Inferior parietal cortex (tissue), 1 donor: ENCODE measurements at regions not wholly inside any gene's neighbourhood (a gene's known extent, or its start where the extent isn't known, plus 50 kb on each side); places are given as distances from the start of the nearest gene placed in this dataset.
"Not testable (repeated sequence)": the region's sequence is repeated elsewhere in the genome, so short reads cannot be mapped to it uniquely, and the experiment has no call there.

Experiments
- DNase-seq: peaks from one replicate; pipeline ENCODE4 v3.0.0-alpha.2; 2016; ENCODE audit errors: extremely low spot score

DNA sequence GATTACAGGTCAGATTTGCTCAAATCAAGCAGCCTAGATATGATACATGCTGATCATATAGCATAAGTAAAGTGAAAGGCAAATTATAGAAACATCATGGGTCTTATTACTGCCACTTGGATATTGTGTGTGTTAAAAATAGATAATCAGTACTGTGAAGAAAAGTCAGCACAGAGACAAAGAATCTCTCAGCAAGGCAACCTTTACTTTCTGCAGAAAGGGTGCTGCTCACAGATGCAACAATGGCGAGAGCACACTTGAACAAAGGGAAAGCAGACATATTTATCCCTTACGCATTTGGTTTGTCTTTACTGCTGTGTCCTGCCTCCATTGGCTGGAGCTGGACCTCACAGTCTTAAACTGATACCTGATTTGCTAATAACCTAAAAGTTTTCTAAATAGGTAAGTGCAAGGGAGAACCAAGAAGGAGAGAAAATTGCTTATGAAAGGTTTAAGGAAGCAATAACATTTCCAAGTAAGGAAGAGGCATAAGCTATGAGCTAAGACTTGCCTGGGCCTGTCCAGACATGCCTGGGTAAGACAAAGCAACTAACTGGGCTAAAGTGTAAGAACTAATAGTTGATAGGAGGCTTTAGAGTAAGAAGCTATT, 1310.8 kb upstream of the LRRTM3 start:
- DNase-seq, result no peak

DNA sequence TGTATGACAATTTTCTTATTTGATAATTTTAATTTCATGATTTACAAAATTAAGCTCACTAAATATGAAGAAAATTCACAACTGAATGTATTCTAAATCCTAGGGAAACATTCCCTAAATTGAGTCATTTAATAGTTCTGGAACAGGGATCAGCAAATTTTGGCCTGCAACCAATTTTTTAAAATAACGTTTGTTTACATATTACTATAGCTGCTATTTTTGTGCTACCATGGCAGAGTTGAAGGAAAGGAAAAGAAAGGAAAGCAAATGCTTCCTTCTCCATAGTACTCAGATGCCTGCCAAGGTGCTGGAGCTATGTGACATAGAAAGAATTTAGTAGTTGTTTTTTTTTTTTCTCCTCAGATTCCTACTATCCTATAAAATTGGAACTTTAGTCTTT, 1307.7 kb upstream of the LRRTM3 start:
- DNase-seq, result no peak

DNA sequence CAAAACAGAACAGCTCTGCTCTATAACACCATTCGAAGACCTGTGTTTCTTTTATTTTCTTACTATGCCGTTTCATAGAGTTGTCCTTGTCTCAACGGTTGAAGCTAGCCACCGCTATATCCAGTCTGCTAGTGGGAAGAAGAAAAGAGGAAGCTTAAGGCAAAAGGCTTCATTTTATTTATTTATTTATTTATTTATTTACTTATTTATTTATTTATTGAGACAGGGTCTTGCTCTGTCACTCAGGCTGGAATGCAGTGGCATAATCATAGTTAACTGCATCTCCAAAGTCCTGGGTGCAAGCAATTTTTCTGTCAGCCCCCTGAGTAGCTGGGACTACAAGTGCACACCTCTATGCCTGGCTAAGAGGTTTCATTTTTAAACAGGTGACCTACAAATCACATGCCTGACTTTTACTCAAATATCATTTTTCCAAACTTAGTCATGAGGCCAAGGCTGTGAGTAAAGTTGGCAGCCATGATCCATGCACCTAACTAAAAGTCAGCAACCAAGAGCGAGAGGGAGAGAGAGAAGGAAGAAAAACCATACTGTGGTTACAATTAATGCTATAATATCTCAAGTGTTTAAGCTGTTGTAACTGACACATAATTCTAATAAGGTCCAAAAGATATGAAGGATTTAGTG, 1305.3 kb upstream of the LRRTM3 start:
- DNase-seq, result no peak

DNA sequence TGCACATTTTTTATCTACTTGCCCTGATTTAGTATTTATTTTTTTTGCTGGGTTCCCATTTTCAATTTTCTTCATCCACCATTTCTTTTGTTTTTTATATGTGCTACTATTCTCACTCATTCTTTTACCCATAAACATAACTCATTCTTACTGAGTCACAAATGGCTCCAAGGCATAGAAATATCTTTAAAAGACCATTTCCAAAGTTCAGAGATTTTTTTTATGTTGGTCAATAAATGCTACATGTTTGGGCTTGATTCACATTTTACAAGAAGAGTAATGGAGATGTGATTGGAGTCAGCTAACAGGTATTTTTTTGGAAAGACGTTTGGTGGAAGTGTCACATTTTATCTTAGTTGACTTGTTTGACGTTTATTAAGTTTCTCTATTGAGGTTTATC, 1303.2 kb upstream of the LRRTM3 start:
- no peak for DNase-seq

DNA sequence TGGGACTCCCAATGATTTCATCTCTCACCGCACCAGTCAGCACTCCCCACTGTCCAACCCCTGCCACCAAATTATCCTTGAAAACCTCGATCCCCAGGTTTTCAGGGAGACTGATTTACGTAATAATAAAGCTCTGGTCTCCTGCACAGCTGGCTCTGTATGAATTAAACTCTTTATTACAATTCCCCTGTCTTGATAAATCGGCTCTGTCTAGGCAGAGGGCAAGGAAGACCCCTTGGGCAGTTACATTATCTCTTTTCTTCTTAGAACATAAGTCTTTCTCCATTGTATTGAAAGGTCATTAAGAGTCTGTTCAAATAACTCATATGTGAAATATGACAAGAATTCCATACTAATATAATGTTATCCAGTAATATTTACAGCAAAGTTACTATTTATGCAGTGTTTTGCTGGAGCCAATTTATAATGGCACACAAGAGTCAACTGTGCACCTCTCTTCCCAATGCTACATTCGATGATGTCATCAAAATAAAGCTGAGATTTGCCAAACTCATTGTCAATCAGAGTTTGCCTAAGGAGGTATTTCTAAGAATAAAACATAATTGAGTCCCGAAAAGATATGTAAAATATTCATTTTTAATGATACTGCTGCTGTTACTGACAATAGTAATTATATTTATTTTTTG, 1297.2 kb upstream of the LRRTM3 start:
- DNase-seq, result no peak

DNA sequence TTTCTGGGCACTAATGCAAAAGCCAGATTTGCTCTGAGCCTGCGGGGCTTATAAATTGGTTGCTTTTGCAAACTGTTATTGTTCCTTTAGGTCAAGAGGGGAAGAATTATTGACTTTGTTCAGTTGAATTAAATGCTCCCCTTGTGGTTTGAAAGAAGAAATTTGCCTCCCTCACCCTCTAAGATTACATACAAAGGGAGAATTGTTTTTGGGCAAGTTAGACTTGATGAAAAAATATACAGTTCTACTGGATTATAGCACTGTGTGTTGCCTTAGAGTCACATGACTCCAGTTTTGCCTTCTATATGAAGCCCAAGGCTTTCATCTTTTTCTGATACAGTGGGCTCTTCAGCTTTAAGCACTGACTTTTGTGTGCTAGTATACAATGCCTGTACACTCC, 1265.8 kb upstream of the LRRTM3 start:
- DNase-seq, result no peak

DNA sequence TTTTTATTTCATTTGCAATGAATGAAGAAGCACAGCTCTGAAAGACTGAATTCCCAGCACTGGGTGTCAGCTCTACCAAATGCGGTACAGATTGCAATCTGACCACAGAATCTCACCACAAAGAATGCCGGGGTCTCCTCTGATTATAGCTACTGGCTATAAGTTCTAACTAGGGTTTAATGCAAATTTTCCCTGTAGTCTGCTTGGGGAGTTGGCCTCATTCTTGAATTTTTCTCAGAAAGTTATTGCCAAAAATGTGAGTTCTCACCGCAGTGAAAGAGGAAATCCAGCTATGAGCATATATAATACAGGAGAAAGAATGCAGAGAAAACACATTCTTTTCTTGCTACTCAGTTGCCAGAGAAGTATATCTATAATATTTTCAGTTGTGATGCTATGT, 1255.7 kb upstream of the LRRTM3 start:
- DNase-seq, result no peak

GRCh38 chr10:65670596-65670995, 1255.2 kb upstream of the LRRTM3 start:
- DNase-seq, result not testable (repeated sequence)

- no peak for DNase-seq
Measured at GRCh38 chr10:65675236-65675635, 1250.6 kb upstream of the LRRTM3 start.

- DNase-seq, result no peak
Measured at GRCh38 chr10:65684896-65685295, 1240.9 kb upstream of the LRRTM3 start.

DNA sequence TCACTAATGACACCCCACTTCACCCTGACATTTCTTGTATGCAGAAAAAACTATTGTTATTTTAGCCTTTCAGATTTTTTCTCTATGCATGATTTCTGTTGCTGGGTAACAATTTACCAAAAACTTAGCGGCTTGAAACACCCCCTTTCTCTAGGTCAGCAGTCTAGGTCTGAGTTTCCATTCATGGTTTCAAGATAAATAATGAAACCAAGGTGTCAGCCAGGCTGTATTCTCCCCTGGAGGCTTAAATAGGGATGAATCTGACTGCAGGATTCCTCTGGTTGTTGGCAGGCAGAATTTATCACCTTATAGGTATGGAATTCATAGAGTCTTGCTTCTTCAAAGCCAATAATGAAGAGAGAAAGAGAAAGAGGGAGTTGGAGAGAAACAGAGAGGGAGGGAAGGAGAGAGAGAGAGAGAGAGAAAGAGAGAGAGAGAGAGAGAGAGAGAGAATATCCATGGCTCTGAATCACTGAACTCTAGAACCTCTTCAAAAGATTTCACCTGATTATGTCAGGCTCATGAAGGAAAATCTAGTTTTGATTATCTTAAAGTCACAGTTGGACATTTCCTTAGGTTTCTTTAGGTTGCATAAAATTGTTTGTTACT, 1224.6 kb upstream of the LRRTM3 start:
- no peak for DNase-seq

DNA sequence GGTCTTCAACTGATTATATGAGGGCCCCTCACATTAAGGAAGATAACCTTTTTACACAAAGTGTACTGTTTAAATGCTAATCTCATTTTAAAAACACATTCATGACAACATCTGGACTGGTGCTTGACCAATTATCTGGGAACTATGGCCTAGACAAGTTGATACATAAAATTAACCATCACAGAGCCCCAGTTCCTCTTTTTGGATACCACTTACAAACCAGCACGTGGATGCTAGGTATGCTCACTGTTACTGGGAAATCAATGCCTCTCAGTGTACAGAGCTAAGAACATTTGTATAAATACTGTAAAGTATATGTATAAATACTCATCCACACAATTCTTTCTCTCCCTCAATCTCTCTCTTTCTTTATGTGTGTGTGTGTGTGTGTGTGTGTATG, 1217.8 kb upstream of the LRRTM3 start:
- DNase-seq, result no peak

- DNase-seq, result no peak
Measured at GRCh38 chr10:65710306-65710705, 1215.5 kb upstream of the LRRTM3 start.

DNA sequence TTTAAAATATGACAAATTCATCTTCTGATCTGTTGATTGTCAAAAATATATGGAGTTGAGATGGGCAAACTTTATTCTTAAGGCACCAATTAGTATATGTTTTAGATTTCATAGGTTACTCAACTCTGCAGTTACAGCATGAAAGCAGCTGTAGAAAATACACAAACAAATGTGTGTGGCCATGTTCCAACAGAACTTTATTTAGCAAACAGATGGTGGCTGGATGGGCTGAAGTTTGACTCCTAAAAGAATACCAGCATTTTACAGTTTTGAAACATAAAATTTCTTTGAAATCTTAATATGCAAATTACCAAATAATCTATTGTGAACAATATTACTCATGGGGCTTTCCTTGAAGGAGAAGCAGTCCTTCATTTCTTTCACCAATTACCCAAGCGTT, 1206.0 kb upstream of the LRRTM3 start:
- DNase-seq, result no peak

DNA sequence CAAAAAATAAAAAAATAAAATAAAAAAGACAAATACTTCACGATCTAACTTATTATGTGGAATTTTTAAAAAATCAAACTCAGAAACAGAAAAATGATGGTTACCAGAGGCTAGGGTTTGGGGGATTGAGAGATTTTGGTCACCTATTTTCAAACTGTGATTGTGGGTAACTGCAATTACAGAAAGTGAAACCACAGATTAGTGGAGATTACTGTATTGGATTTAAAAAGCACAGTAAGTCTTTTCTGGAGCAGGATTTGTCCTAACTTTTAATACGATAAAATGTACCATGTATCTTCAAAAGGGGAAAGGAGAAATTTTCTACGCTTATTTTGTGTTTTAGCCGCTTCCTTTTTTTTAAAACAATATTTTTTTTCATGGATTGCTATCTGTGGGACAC, 1204.9 kb upstream of the LRRTM3 start:
- DNase-seq, result no peak

DNA sequence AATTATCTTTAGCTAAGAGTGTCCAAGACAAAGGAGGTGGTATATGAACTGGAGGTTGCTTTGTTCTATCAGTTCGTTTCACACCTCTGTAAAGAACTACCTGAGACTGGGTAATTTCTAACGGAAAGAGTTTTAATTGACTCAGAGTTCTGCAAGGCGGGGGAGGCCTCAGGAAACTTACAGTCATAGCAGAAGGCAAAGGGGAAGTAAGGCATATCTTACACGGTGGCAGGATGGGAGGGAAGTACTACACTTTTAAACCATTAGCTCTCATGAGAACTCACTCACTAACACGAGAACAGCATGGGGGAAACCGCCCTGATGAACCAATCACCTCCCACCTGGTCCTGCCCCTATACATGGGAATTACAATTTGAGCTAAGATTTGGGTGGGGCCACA, 1202.3 kb upstream of the LRRTM3 start:
- no peak for DNase-seq

DNA sequence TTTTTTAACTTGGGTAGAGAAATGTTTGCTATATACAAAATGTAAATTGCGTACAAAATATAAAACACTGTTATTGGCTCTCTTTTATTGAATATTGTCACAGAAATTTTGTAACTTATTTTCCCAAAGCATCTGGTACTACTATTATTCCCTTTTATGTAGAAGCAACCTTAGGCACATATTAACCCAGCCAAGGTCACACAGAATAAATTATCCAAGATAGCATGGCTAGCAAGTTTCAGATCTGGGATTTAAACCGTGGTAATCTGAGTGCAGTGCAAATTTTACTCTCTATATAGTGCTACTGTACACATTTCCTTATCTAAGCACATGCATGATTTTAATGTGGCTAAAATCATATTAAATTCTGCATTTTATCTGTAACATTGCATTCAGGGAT, 1190.5 kb upstream of the LRRTM3 start:
- no peak for DNase-seq

DNA sequence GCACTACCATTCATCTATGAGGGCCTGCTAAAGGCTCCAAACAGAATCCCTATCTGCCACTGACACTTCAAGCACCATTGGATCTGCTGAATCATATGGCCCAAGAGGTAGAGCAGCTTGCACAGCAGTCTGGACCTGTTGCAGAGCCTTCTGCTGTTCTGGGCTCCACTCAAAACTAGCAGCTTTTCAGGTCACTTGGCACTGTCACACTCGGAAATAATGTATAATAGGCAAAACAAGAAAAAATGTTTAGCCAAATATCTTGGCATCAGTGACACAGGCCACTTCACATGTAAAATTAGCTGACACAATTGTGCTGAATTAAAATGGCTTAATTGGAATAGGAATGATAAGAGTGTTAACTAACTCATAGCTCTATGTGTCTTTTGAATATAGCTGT, 1182.9 kb upstream of the LRRTM3 start:
- no peak for DNase-seq

GRCh38 chr10:65751218-65751617, 1174.6 kb upstream of the LRRTM3 start:
- no peak for DNase-seq

DNA sequence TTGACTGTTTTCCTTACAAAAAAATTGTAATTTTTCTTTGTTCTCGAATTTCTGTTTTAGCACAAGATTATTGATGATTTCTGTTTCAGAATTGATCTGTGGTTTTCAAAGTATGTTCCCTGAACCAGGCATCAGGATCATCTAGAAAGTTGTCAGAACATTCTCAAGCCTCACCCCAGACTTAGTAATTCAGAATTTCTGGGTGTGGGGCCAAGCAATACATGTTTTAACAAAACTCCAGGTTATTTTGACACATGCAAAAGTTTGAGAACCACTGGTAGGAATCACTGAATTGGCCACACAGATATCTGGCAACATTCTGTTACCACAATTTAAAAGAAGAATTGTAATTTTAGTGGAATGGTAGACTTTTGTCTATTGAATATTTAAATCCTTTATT, 1173.9 kb upstream of the LRRTM3 start:
- DNase-seq, result no peak

GRCh38 chr10:65753532-65753931, 1172.3 kb upstream of the LRRTM3 start:
- peak; percentile 3 for DNase-seq

GRCh38 chr10:65754112-65754511, 1171.7 kb upstream of the LRRTM3 start:
- no peak for DNase-seq

GRCh38 chr10:65762311-65762710, 1163.5 kb upstream of the LRRTM3 start:
- no peak for DNase-seq
